ENCODE measurements at regions not wholly inside any gene's neighbourhood (a gene's known extent, or its start where the extent isn't known, plus 50 kb on each side); places are given as distances from the start of the nearest gene placed in this dataset.

DNA sequence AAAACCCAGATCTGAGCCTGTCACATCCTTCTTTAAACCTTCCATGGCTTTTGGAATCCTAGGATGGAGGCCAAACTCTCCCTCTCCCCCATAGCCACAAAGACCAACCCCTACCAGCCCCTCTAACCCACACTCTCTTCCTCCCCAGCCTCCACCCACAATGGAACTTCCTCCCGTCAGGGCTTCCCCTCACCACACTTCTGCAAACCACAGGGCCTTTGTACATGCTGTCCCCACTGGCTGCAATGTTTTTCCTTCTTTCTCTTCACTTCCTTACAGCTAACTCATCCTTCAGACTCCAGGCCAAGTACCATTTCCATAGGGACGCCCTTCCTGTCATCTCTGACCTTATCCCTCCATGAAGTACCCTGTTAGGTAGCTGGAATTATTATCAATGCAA, 393.5 kb downstream of the MN1 start:
- Histone ChIP-seq H3K27ac (no peak overlapping the region), H3K36me3 (no peaks in the 10 kb centered on the region), H3K9me3 (no peaks in the 10 kb centered on the region), H3K4me3 (no peak overlapping the region), H3K4me1 (no peaks in the 10 kb centered on the region), H3K27me3 (peaks cover 0 to 11% (median 0%) of the 10 kb centered on the region in 3 donors)
- intact Hi-C loops (cut with DNase I; ENCODE audit: low total_unique reads) = loop anchor here (10.0 kb wide), 1 partner anchor 597 kb away; no protein-coding TSS in a partner anchor
- DNase-seq (no peak), ATAC-seq (no peak)
- no peak for TF ChIP-seq POLR2A (IDR thresholded peaks at IDR 0.05)
- TF ChIP-seq, protein P1, sequence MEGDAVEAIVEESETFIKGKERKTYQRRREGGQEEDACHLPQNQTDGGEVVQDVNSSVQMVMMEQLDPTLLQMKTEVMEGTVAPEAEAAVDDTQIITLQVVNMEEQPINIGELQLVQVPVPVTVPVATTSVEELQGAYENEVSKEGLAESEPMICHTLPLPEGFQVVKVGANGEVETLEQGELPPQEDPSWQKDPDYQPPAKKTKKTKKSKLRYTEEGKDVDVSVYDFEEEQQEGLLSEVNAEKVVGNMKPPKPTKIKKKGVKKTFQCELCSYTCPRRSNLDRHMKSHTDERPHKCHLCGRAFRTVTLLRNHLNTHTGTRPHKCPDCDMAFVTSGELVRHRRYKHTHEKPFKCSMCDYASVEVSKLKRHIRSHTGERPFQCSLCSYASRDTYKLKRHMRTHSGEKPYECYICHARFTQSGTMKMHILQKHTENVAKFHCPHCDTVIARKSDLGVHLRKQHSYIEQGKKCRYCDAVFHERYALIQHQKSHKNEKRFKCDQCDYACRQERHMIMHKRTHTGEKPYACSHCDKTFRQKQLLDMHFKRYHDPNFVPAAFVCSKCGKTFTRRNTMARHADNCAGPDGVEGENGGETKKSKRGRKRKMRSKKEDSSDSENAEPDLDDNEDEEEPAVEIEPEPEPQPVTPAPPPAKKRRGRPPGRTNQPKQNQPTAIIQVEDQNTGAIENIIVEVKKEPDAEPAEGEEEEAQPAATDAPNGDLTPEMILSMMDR (IDR thresholded peaks at IDR 0.05 in 4 of 5, conservative IDR thresholded peaks at IDR 0.05 in 1 of 5) = no peak
- in situ Hi-C loops (cut with MboI; ENCODE audit: low sequenced_read_pairs in 4 of 4) = loop anchor here in 3 of 4 donors (10.0 to 25.0 kb wide), 2 partner anchors 329 to 397 kb away; partner anchors contain the start of gene MN1 (in 3 of the 3)

DNA sequence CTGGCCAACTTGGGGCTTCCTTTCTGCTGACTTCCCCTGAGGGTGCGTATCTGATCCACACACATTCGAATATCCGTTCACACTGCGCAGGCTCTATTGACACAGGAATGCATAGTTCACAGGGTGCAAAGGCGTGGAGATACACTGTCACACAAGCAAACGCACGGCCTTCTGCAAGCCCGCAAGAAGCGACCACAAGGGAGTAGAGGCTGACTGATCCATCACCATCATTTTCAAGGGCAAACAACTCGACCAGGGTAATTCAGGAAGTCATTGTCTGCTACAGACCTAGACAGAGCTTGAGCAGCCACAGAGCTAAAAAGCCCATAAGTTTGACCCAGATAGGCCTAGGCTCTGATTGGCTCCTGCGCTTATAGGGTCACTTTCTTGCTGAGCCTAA, 392.3 kb downstream of the MN1 start:
- no peaks in the 10 kb centered on the region for H3K36me3 ChIP-seq
- DNase-seq (no peak), ATAC-seq (no peak)
- peaks cover 6 to 17% (median 8%) of the 10 kb centered on the region in 3 donors for H3K27me3 ChIP-seq
- no peak overlapping the region for H3K4me3 ChIP-seq
- H3K9me3 ChIP-seq = no peaks in the 10 kb centered on the region
- no peaks in the 10 kb centered on the region for H3K4me1 ChIP-seq
- TF ChIP-seq POLR2A (IDR thresholded peaks at IDR 0.05) = no peak
- H3K27ac ChIP-seq = no peak overlapping the region
- in situ Hi-C loops (cut with MboI; ENCODE audit: low sequenced_read_pairs in 4 of 4) (loop anchor here in 3 of 4 donors (10.0 to 25.0 kb wide), 2 partner anchors 328 to 396 kb away; partner anchors contain the start of gene MN1 (in 3 of the 3)), intact Hi-C loops (cut with DNase I; ENCODE audit: low total_unique reads) (loop anchor here (10.0 kb wide), 1 partner anchor 596 kb away; no protein-coding TSS in a partner anchor)

DNA sequence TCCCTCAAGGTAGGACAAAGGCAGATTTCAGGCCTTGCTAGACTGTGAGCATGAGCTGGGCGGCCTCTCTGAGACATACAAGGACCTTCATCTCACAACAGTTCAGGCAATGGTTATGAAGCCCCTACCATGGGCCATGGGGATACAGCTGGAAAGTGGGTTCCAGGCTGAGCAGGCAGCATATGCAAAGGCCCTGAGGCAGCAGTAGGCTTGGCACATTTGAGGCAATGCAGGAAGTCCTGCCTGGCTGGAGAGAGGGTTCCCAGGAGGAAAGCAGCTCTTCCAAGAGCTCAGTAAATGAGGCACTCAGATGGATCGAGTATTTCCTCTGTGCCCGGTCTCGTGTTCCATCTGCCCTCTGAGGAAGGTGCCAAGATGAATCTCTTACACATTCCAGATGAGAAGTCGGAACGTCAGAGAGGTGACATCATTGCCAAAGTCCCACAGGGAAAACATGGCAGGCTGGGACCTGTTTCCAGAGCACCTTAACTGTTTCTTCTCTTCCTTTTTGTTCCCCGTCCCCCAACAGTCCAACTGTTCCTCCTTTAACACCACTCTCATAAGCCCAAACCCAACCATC, 388.6 kb downstream of the MN1 start:
- intact Hi-C loops (cut with DNase I; ENCODE audit: low total_unique reads) (no loop called here), in situ Hi-C loops (cut with MboI; ENCODE audit: low sequenced_read_pairs in 4 of 4) (loop anchor here in 2 of 4 donors (10.0 to 25.0 kb wide), 2 partner anchors 324 to 402 kb away; no protein-coding TSS in a partner anchor)
- H3K9me3 ChIP-seq = no peaks in the 10 kb centered on the region
- TF ChIP-seq, protein P1 (IDR thresholded peaks at IDR 0.05 in 4 of 5, conservative IDR thresholded peaks at IDR 0.05 in 1 of 5) = no peak
- TF ChIP-seq POLR2A (IDR thresholded peaks at IDR 0.05) = no peak
- no peak for DNase-seq
- ATAC-seq = no peak
- no peaks in the 10 kb centered on the region for H3K36me3 ChIP-seq
- H3K27me3 ChIP-seq = peaks cover 13 to 34% (median 16%) of the 10 kb centered on the region in 3 donors
- no peak overlapping the region for H3K27ac ChIP-seq
- no peak overlapping the region for H3K4me3 ChIP-seq
- H3K4me1 ChIP-seq = no peaks in the 10 kb centered on the region

DNA sequence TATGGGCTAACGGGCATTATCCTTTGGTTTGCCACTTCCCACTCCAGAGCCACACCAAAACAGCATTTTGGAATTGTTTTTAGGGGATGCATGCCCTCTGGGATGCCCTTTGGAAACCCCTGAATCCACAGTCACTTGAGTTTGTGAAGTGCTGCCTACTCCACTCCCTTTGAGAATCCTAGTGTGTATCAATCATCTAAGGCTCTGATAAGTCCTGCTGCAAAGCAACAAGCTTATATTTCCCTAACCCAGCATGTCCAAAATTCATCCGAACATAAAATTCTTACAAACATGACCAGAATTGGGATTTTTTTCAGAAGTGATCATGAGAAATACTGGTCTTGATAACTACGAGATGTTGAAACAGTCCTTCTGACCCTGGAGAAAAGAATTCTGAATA, 387.9 kb downstream of the MN1 start:
- in situ Hi-C loops (cut with MboI; ENCODE audit: low sequenced_read_pairs in 4 of 4) (loop anchor here in 2 of 4 donors (10.0 to 25.0 kb wide), 2 partner anchors 324 to 401 kb away; no protein-coding TSS in a partner anchor), intact Hi-C loops (cut with DNase I; ENCODE audit: low total_unique reads) (no loop called here)
- no peak overlapping the region for H3K27ac ChIP-seq
- no peak for DNase-seq
- H3K4me3 ChIP-seq = no peak overlapping the region
- no peak for ATAC-seq
- TF ChIP-seq, protein P1 (IDR thresholded peaks at IDR 0.05 in 4 of 5, conservative IDR thresholded peaks at IDR 0.05 in 1 of 5) = no peak
- no peak for TF ChIP-seq POLR2A (IDR thresholded peaks at IDR 0.05)
- H3K4me1 ChIP-seq = no peaks in the 10 kb centered on the region
- no peaks in the 10 kb centered on the region for H3K9me3 ChIP-seq
- peaks cover 13 to 34% (median 16%) of the 10 kb centered on the region in 3 donors for H3K27me3 ChIP-seq
- H3K36me3 ChIP-seq = no peaks in the 10 kb centered on the region

All from gastrocnemius medialis (tissue), 4 donors.